Ishikawa (cell line): ENCODE measurements at regions not wholly inside any gene's neighbourhood (a gene's known extent, or its start where the extent isn't known, plus 50 kb on each side); places are given as distances from the start of the nearest gene placed in this dataset.

Experiments
- CEBPB ChIP-seq: IDR thresholded peaks from 2 replicates; pipeline ENCODE4 v1.6.1; 2012
- CREB1 ChIP-seq: IDR thresholded peaks from 2 replicates; pipeline ENCODE4 v1.6.1; 2012; ENCODE audit warnings: low read depth
- EGR1 ChIP-seq: IDR thresholded peaks from 2 replicates; pipeline ENCODE4 v1.6.1; 2012
- EP300 ChIP-seq: IDR thresholded peaks from 2 replicates; pipeline ENCODE4 v1.6.1; 2012; ENCODE audit warnings: borderline replicate concordance
- FOXM1 ChIP-seq: IDR thresholded peaks from 2 replicates; pipeline ENCODE4 v1.6.1; 2012; ENCODE audit warnings: low read depth, borderline replicate concordance
- NFIC ChIP-seq: IDR thresholded peaks from 2 replicates; pipeline ENCODE4 v1.6.1; 2012
- RAD21 ChIP-seq: IDR thresholded peaks from 2 replicates; pipeline ENCODE4 v1.6.1; 2012; ENCODE audit warnings: low read depth
- TAF1 ChIP-seq: IDR thresholded peaks from 2 replicates; pipeline ENCODE4 v1.6.1; 2012; ENCODE audit warnings: low read depth, mild to moderate bottlenecking
- TCF12 ChIP-seq: IDR thresholded peaks from 2 replicates; pipeline ENCODE4 v1.6.1; 2012; ENCODE audit warnings: low read depth
- TEAD4 ChIP-seq: IDR thresholded peaks from 2 replicates; pipeline ENCODE4 v1.6.1; 2012
- YY1 ChIP-seq: IDR thresholded peaks from 2 replicates; pipeline ENCODE4 v1.6.1; 2012; ENCODE audit warnings: low read depth
- ZBTB7A ChIP-seq: IDR thresholded peaks from 2 replicates; pipeline ENCODE4 v1.6.1; 2012; ENCODE audit warnings: low read depth
- TF ChIP-seq, protein P1 (sequence below): IDR thresholded peaks from 2 replicates; pipeline ENCODE4 v1.6.1; 2012
- TF ChIP-seq, protein P2 (sequence below): IDR thresholded peaks from 2 replicates; pipeline ENCODE4 v1.6.1; 2012; ENCODE audit warnings: low read depth, mild to moderate bottlenecking

DNA sequence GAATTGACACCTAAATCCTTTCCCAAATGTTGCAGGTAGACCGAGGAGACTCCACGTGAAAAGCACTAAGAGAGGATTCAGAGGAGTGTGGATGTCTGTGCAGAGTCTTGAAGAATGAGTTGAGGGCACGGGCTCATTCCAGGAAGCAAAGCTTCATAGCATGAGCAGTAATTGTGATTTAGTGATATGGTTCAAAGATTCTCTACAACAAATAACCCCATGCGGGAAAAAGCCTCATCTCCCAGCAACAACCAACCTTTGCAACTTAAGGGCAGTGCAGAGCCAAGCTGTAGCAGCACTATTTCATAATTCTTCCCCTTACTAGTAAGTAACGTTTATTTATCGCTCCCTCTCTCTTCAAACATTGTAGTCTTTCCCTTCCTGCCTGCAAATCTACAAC is 87.5 kb upstream of the CLMP start:
- TF ChIP-seq FOXM1 (no peak), EP300 (no peak), EGR1 (no peak), RAD21 (no peak), TCF12 (no peak), YY1 (no peak), CREB1 (no peak), NFIC (no peak), TAF1 (no peak), CEBPB (no peak), TEAD4 (no peak), ZBTB7A (no peak)
- TF ChIP-seq, protein P1, sequence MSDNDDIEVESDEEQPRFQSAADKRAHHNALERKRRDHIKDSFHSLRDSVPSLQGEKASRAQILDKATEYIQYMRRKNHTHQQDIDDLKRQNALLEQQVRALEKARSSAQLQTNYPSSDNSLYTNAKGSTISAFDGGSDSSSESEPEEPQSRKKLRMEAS: no peak
- TF ChIP-seq, protein P2, sequence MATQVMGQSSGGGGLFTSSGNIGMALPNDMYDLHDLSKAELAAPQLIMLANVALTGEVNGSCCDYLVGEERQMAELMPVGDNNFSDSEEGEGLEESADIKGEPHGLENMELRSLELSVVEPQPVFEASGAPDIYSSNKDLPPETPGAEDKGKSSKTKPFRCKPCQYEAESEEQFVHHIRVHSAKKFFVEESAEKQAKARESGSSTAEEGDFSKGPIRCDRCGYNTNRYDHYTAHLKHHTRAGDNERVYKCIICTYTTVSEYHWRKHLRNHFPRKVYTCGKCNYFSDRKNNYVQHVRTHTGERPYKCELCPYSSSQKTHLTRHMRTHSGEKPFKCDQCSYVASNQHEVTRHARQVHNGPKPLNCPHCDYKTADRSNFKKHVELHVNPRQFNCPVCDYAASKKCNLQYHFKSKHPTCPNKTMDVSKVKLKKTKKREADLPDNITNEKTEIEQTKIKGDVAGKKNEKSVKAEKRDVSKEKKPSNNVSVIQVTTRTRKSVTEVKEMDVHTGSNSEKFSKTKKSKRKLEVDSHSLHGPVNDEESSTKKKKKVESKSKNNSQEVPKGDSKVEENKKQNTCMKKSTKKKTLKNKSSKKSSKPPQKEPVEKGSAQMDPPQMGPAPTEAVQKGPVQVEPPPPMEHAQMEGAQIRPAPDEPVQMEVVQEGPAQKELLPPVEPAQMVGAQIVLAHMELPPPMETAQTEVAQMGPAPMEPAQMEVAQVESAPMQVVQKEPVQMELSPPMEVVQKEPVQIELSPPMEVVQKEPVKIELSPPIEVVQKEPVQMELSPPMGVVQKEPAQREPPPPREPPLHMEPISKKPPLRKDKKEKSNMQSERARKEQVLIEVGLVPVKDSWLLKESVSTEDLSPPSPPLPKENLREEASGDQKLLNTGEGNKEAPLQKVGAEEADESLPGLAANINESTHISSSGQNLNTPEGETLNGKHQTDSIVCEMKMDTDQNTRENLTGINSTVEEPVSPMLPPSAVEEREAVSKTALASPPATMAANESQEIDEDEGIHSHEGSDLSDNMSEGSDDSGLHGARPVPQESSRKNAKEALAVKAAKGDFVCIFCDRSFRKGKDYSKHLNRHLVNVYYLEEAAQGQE: no peak
